HepG2 (cell line): ENCODE measurements at regions not wholly inside any gene's neighbourhood (a gene's known extent, or its start where the extent isn't known, plus 50 kb on each side); places are given as distances from the start of the nearest gene placed in this dataset.

Source experiments
- ATAC-seq: fragments of 200-7000 bp; cut with Tn5 transposase; 3 replicates; pipeline ENCODE4 v1.9.1; 2020; ENCODE audit warnings: mild to moderate bottlenecking, moderate library complexity
- BruUV-seq: library from RNA; stranded (reverse); fragments of 400-500 nt; replicated peaks from 2 replicates; lab custom pipeline; 2021; lab: Mats Ljungman, UMichigan
- CTCF ChIA-PET: fragments of 300-600 bp; formaldehyde crosslinking; extraction: SDS; loops from one replicate; lab custom pipeline; 2021; ENCODE audit warnings: low total read pairs, inconsistent platforms, low intra/inter-chr PET ratio; lab: Yijun Ruan, JAX
- POLR2A ChIA-PET: fragments of 350-600 bp; sonication (Branson Sonifier 250); formaldehyde crosslinking; loops from one replicate; lab custom pipeline; 2020; ENCODE audit warnings: antibody characterized with exemption, inconsistent platforms; lab: Yijun Ruan, JAX
- DNase-seq: peaks from one replicate; pipeline ENCODE4 v3.0.0-alpha.2; 2015; ENCODE audit warnings: low spot score
- FAIRE-seq: peaks from 3 replicates; lab custom pipeline; 2011; peaks lifted over from hg19 to GRCh38; lab: Jason Lieb, UNC
- H2AFZ ChIP-seq: one replicate; pipeline ENCODE4 v1.6.1; 2011; ENCODE audit warnings: low read length, inconsistent platforms
- H3K27ac ChIP-seq: fragments of 300-600 bp; 3 replicates; pipeline ENCODE4 v1.8.0; 2011; ENCODE audit warnings: mixed run types, mild to moderate bottlenecking, mixed read lengths, low read length, inconsistent platforms; ENCODE audit not compliant: insufficient read depth; ENCODE audit errors: extremely low read length
- H3K27me3 ChIP-seq, 2 experiments: fragments of 200-600 bp in 1 of 2; 2 replicates in 1 of 2; 3 replicates in 1 of 2; pipeline versions ENCODE4 v1.6.0 to v1.8.0; 2011; ENCODE audit warnings: low read length in 2 of 2, mild to moderate bottlenecking in 2 of 2, moderate library complexity in 2 of 2, inconsistent platforms in 1 of 2; ENCODE audit not compliant: insufficient read depth in 2 of 2, control insufficient read depth in 1 of 2
- H3K36me3 ChIP-seq, 2 experiments: fragments of 200-600 bp in 1 of 2; replicated peaks in 1 of 2; 2 replicates in 1 of 2; 3 replicates in 1 of 2; pipeline versions ENCODE4 v1.5.1 to v1.8.0; 2011; ENCODE audit warnings: low read length in 2 of 2, inconsistent platforms in 1 of 2; ENCODE audit not compliant: insufficient read depth in 2 of 2, control insufficient read depth in 1 of 2
- H3K4me1 ChIP-seq: 2 replicates; pipeline ENCODE4 v1.5.1; 2012; ENCODE audit warnings: low read length, inconsistent platforms; ENCODE audit not compliant: insufficient read depth
- H3K4me2 ChIP-seq: 2 replicates; pipeline ENCODE4 v1.6.0; 2011; ENCODE audit warnings: low read depth, low read length, inconsistent platforms
- H3K4me3 ChIP-seq, 3 experiments: fragments of 200-600 bp in 1 of 3; sonication (generic), shearing (Covaris generic) in 1 of 3; replicated peaks in 1 of 3; 2 replicates each; pipeline ENCODE4 v1.5.1; 2011 to 2016; ENCODE audit warnings: low read length in 3 of 3, inconsistent platforms in 2 of 3, low read depth in 2 of 3, mild to moderate bottlenecking in 2 of 3, control low read depth in 1 of 3, mixed read lengths in 1 of 3; ENCODE audit not compliant: insufficient read depth in 1 of 3
- H3K79me2 ChIP-seq: one replicate; pipeline ENCODE4 v1.6.1; 2011; ENCODE audit warnings: low read length, inconsistent platforms; ENCODE audit not compliant: insufficient read depth
- H3K9ac ChIP-seq: 2 replicates; pipeline ENCODE4 v1.6.0; 2011; ENCODE audit warnings: mild to moderate bottlenecking, low read depth, low read length, inconsistent platforms; ENCODE audit not compliant: insufficient read depth
- H3K9me3 ChIP-seq: 2 replicates; pipeline ENCODE4 v1.5.1; 2012; ENCODE audit warnings: mild to moderate bottlenecking, low read length
- H4K20me1 ChIP-seq: 2 replicates; pipeline ENCODE4 v1.6.0; 2011; ENCODE audit warnings: inconsistent platforms, mild to moderate bottlenecking, low read length, moderate library complexity; ENCODE audit not compliant: insufficient read depth
- CC2D1A ChIP-seq: sonication (generic); formaldehyde crosslinking; IDR thresholded peaks from 2 replicates; pipeline ENCODE4 v1.8.1; 2023; ENCODE audit warnings: mild to moderate bottlenecking, missing genetic modification reagents
- HOXA9 ChIP-seq: sonication (generic); formaldehyde crosslinking; IDR thresholded peaks from 2 replicates; pipeline ENCODE4 v1.8.1; 2022; ENCODE audit warnings: missing genetic modification reagents, mild to moderate bottlenecking, moderate library complexity, borderline replicate concordance
- JARID2 ChIP-seq: sonication (generic); formaldehyde crosslinking; IDR thresholded peaks from 2 replicates; pipeline ENCODE4 v1.8.1; 2023; ENCODE audit warnings: missing genetic modification reagents, inconsistent platforms; ENCODE audit not compliant: insufficient replicate concordance
- JUN ChIP-seq: sonication (generic); formaldehyde crosslinking; IDR thresholded peaks from 2 replicates; pipeline ENCODE4 v1.4.0; 2020; ENCODE audit warnings: mild to moderate bottlenecking, missing genetic modification reagents
- KLF13 ChIP-seq: sonication (generic); formaldehyde crosslinking; IDR thresholded peaks from 2 replicates; pipeline ENCODE4 v1.4.0; 2020; ENCODE audit warnings: mild to moderate bottlenecking, missing genetic modification reagents
- ONECUT2 ChIP-seq: sonication (generic); formaldehyde crosslinking; IDR thresholded peaks from 2 replicates; pipeline ENCODE4 v1.4.0; 2020; ENCODE audit warnings: missing genetic modification reagents
- SMARCC2 ChIP-seq: fragments of 450-650 bp; IDR thresholded peaks from 2 replicates; pipeline ENCODE4 v1.6.1; 2017; ENCODE audit warnings: antibody characterized with exemption, mild to moderate bottlenecking
- ZMYM2 ChIP-seq: sonication (generic); formaldehyde crosslinking; IDR thresholded peaks from 2 replicates; pipeline ENCODE4 v1.8.0; 2022; ENCODE audit warnings: mild to moderate bottlenecking, missing genetic modification reagents
- ZNF274 ChIP-seq: sonication (generic); formaldehyde crosslinking; IDR thresholded peaks from 2 replicates; pipeline ENCODE4 v1.5.1; 2020; ENCODE audit warnings: mild to moderate bottlenecking, missing genetic modification reagents
- ZNF501 ChIP-seq: sonication (generic); formaldehyde crosslinking; IDR thresholded peaks from 2 replicates; pipeline ENCODE4 v1.5.1; 2020; ENCODE audit warnings: mild to moderate bottlenecking, moderate library complexity, missing genetic modification reagents
- ZNF564 ChIP-seq: sonication (generic); formaldehyde crosslinking; IDR thresholded peaks from 2 replicates; pipeline ENCODE4 v1.8.1; 2023; ENCODE audit warnings: mild to moderate bottlenecking, missing genetic modification reagents
- ZNF749 ChIP-seq: sonication (generic); formaldehyde crosslinking; IDR thresholded peaks from 2 replicates; pipeline ENCODE4 v1.8.0; 2022; ENCODE audit warnings: mild to moderate bottlenecking, missing genetic modification reagents, moderate library complexity, borderline replicate concordance
- ZNF841 ChIP-seq: sonication (generic); formaldehyde crosslinking; IDR thresholded peaks from 2 replicates; pipeline ENCODE4 v1.8.1; 2023; ENCODE audit warnings: missing genetic modification reagents, borderline replicate concordance
- WGBS: methylation state at CpG from one replicate; pipeline ENCODE4 v1.1.6; 2017; ENCODE audit warnings: low lambda C conversion rate; 5-methylcytosine and 5-hydroxymethylcytosine counted together
- in situ Hi-C: cut with HindIII; loops from 2 replicates; pipeline ENCODE4 v1.10.0; 2017; ENCODE audit warnings: low pct_unique_long_range_greater_than_20kb; ENCODE audit not compliant: extremely low pct_ligation_motif_present
- intact Hi-C: fragments of 100-400 bp; cut with micrococcal nuclease; formaldehyde crosslinking; loops from one replicate; pipeline ENCODE4 v1.10.0; 2022; ENCODE audit not compliant: unreplicated experiment
- TF ChIP-seq, protein P1 (sequence below): sonication (generic); formaldehyde crosslinking; IDR thresholded peaks from 2 replicates; pipeline ENCODE4 v1.5.0; 2020; ENCODE audit warnings: mild to moderate bottlenecking, missing genetic modification reagents
- TF ChIP-seq, protein P2 (sequence below): sonication (generic); formaldehyde crosslinking; IDR thresholded peaks from 2 replicates; pipeline ENCODE4 v1.5.0; 2020; ENCODE audit warnings: missing genetic modification reagents
- TF ChIP-seq, protein P3 (sequence below): sonication (generic); formaldehyde crosslinking; IDR thresholded peaks from 2 replicates; pipeline ENCODE4 v1.4.0; 2020; ENCODE audit warnings: missing genetic modification reagents; ENCODE audit errors: not compliant biosample characterization

DNA sequence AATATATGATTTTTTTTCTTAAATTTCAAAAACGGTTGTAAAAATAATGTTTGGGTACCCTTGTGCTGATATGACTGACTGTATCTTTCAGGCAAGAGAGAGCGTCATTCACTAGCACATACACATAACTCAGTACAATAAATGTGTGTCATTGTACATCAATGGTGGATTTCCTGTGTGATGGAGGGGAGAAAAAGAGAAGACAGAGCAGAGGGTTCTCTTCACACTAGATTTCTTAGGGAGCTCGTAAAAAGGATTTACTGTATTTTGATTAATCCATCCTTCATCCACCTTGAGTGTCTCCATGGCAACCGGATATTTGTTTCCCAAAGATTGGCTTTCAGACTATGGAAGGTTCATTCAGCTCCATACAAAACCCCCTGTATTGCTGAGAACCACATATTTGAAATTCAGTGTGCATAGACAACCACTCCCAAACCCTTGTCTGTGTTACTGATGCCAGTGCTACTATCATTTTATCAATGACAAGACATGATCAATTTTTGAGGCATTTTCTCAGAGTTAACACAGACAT is 150.6 kb downstream of the AKR1D1 start:
- ChIA-PET CTCF (no interaction called here), POLR2A (no interaction called here)
- ATAC-seq (no peak), DNase-seq (no peak), FAIRE-seq (no peak)
- H3K9me3 ChIP-seq: no peaks in the 10 kb centered on the region
- H2AFZ ChIP-seq: no peak overlapping the region
- WGBS: 78% methylated on average over 4 of the region's 4 CpGs
- intact Hi-C loops: no loop called here
- H3K27ac ChIP-seq: no peak overlapping the region
- no peaks in the 10 kb centered on the region for H4K20me1 ChIP-seq
- H3K4me2 ChIP-seq: no peak overlapping the region
- in situ Hi-C loops: no loop called here
- H3K27me3 ChIP-seq: no peaks in the 10 kb centered on the region
- H3K36me3 ChIP-seq: no peaks in the 10 kb centered on the region
- BruUV-seq: no TSS peak
- no peaks in the 10 kb centered on the region for H3K79me2 ChIP-seq
- TF ChIP-seq ZNF564 (CRISPR knock-in tag) (no peak), ZNF274 (CRISPR knock-in tag) (no peak), ZMYM2 (CRISPR knock-in tag) (no peak), HOXA9 (CRISPR knock-in tag) (no peak), ZNF749 (CRISPR knock-in tag) (no peak), SMARCC2 (no peak), ZNF501 (CRISPR knock-in tag) (no peak), ONECUT2 (CRISPR knock-in tag) (no peak), JUN (CRISPR knock-in tag) (no peak), ZNF841 (CRISPR knock-in tag) (no peak)
- H3K4me3 ChIP-seq: no peak overlapping the region
- H3K9ac ChIP-seq: no peak overlapping the region
- peaks cover 21% of the 10 kb centered on the region for H3K4me1 ChIP-seq

DNA sequence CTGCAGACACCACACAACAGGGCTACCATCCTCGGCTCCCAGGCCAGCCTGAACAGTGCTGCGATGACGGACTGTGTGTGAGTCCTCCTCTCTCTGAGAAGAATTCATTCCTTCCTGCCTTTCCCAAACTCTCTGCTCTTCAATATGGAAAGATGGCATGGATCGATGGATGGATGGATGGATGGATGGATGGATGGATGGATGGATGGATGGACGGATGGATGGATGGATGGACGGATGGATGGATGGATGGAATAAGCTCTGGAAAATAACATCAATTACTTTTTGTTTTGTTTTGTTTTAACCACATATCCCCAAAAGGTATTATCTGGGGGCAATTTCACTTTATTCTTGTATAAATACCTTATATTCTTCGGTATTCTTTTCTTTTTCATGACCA is 151.9 kb downstream of the AKR1D1 start:
- in situ Hi-C loops (no loop called here), intact Hi-C loops (no loop called here)
- no peaks in the 10 kb centered on the region for H3K79me2 ChIP-seq
- ATAC-seq (no peak), FAIRE-seq (no peak), DNase-seq (no peak)
- BruUV-seq: no TSS peak
- no peaks in the 10 kb centered on the region for H3K27me3 ChIP-seq
- no peak overlapping the region for H2AFZ ChIP-seq
- H3K4me2 ChIP-seq: no peak overlapping the region
- H3K4me3 ChIP-seq: no peak overlapping the region
- 91% methylated on average over 7 of the region's 7 CpGs for WGBS
- no peaks in the 10 kb centered on the region for H3K36me3 ChIP-seq
- H3K9ac ChIP-seq: no peak overlapping the region
- no peak overlapping the region for H3K27ac ChIP-seq
- H3K9me3 ChIP-seq: peaks cover 5% of the 10 kb centered on the region; the same call in 1 of the 2 replicates
- ChIA-PET POLR2A (no interaction called here), CTCF (no interaction called here)
- peaks cover 28% of the 10 kb centered on the region for H3K4me1 ChIP-seq
- no peaks in the 10 kb centered on the region for H4K20me1 ChIP-seq
- TF ChIP-seq KLF13 (no peak), CC2D1A (no peak), SMARCC2 (no peak), JARID2 (no peak)
- TF ChIP-seq, protein P1, sequence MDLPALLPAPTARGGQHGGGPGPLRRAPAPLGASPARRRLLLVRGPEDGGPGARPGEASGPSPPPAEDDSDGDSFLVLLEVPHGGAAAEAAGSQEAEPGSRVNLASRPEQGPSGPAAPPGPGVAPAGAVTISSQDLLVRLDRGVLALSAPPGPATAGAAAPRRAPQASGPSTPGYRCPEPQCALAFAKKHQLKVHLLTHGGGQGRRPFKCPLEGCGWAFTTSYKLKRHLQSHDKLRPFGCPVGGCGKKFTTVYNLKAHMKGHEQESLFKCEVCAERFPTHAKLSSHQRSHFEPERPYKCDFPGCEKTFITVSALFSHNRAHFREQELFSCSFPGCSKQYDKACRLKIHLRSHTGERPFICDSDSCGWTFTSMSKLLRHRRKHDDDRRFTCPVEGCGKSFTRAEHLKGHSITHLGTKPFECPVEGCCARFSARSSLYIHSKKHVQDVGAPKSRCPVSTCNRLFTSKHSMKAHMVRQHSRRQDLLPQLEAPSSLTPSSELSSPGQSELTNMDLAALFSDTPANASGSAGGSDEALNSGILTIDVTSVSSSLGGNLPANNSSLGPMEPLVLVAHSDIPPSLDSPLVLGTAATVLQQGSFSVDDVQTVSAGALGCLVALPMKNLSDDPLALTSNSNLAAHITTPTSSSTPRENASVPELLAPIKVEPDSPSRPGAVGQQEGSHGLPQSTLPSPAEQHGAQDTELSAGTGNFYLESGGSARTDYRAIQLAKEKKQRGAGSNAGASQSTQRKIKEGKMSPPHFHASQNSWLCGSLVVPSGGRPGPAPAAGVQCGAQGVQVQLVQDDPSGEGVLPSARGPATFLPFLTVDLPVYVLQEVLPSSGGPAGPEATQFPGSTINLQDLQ (CRISPR knock-in tag): no peak
- TF ChIP-seq, protein P2, sequence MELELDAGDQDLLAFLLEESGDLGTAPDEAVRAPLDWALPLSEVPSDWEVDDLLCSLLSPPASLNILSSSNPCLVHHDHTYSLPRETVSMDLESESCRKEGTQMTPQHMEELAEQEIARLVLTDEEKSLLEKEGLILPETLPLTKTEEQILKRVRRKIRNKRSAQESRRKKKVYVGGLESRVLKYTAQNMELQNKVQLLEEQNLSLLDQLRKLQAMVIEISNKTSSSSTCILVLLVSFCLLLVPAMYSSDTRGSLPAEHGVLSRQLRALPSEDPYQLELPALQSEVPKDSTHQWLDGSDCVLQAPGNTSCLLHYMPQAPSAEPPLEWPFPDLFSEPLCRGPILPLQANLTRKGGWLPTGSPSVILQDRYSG (CRISPR knock-in tag): no peak
- TF ChIP-seq, protein P3, sequence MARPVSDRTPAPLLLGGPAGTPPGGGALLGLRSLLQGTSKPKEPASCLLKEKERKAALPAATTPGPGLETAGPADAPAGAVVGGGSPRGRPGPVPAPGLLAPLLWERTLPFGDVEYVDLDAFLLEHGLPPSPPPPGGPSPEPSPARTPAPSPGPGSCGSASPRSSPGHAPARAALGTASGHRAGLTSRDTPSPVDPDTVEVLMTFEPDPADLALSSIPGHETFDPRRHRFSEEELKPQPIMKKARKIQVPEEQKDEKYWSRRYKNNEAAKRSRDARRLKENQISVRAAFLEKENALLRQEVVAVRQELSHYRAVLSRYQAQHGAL: no peak
